BLaER1 treated with 17β-estradiol and CSF1 and Interleukin-3, amounts not matched to agents 10 nM and 100 nM (cell line): ENCODE measurements at regions not wholly inside any gene's neighbourhood (a gene's known extent, or its start where the extent isn't known, plus 50 kb on each side); places are given as distances from the start of the nearest gene placed in this dataset.

Experiments
- H3K27ac ChIP-seq, 11 experiments: shearing (Covaris generic); formaldehyde crosslinking; 2 replicates each; pipeline ENCODE4 v1.8.1; 2022
- H3K27me3 ChIP-seq, 11 experiments: shearing (Covaris generic); formaldehyde crosslinking; 2 replicates each; pipeline ENCODE4 v1.8.1; 2022
- H3K36me3 ChIP-seq, 11 experiments: shearing (Covaris generic); formaldehyde crosslinking; 2 replicates each; pipeline ENCODE4 v1.8.1; 2022
- H3K4me1 ChIP-seq, 10 experiments: shearing (Covaris generic); formaldehyde crosslinking; 2 replicates each; pipeline ENCODE4 v1.8.1; 2022
- H3K4me2 ChIP-seq, 11 experiments: shearing (Covaris generic); formaldehyde crosslinking; 2 replicates each; pipeline ENCODE4 v1.8.1; 2022
- H3K4me3 ChIP-seq, 10 experiments: shearing (Covaris generic); formaldehyde crosslinking; 2 replicates each; pipeline ENCODE4 v1.8.1; 2022
- H3K9ac ChIP-seq, 11 experiments: shearing (Covaris generic); formaldehyde crosslinking; 2 replicates each; pipeline ENCODE4 v1.8.1; 2022
- H3K9me3 ChIP-seq, 11 experiments: shearing (Covaris generic); formaldehyde crosslinking; replicated peaks in 1 of 11; 2 replicates each; pipeline ENCODE4 v1.8.1; 2022
- H4K20me1 ChIP-seq, 11 experiments: shearing (Covaris generic); formaldehyde crosslinking; 2 replicates each; pipeline ENCODE4 v1.8.1; 2022
- Cebpa-rat ChIP-seq, 11 experiments: shearing (Covaris generic); IDR thresholded peaks; 2 replicates each; pipeline ENCODE4 v1.8.1; 2022

- Histone ChIP-seq H3K9ac (no peak overlapping the region), H3K9me3 (peaks cover 44 to 68% (median 50%) of the 10 kb centered on the region in 11 experiments), H3K4me1 (peaks cover 0 to 44% (median 0%) of the 10 kb centered on the region in 10 experiments; a peak in 4 of 20 replicates), H3K4me3 (no peak overlapping the region), H3K27ac (peak overlapping the region in 2 of 11 experiments; percentile 70 to 76; a peak in 3 of 22 replicates), H3K36me3 (0 out of 22 replicates have a peak, but pooled peaks cover 0 to 4% (median 0%) of the 10 kb centered on the region in 11 experiments), H3K4me2 (peak overlapping the region in 2 of 11 experiments; percentile 34 to 55; a peak in 4 of 22 replicates), H4K20me1 (no peaks in the 10 kb centered on the region), H3K27me3 (no peaks in the 10 kb centered on the region)
- no peak for TF ChIP-seq Cebpa-rat (IDR thresholded peaks at IDR 0.05)
Measured at GRCh38 chr15:62218841-62219240, 53.8 kb upstream of the C2CD4B start.

DNA sequence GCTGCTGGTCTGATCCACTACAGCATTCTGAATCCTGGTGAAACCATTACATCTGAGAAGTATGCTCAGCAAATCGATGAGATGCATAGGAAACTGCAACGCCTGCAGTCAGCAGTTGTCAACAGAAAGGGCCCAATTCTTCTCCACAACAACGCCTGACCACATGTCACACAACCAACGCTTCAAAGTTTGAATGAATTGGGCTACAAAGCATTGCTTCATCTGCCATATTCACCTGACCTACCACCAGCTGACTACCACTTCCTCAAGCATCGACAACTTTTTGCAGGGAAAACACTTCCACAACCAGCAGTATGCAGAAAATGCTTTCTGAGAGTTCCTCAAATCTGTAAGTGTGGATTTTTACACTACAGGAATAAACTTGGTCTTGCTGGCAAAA lies 54.7 kb upstream of the C2CD4B start:
- H4K20me1 ChIP-seq, result no peaks in the 10 kb centered on the region
- peaks cover 0 to 44% (median 0%) of the 10 kb centered on the region in 10 experiments; a peak in 4 of 20 replicates for H3K4me1 ChIP-seq
- peak overlapping the region in 2 of 11 experiments; percentile 23 to 48; a peak in 1 of 22 replicates for H3K9ac ChIP-seq
- H3K4me3 ChIP-seq, result no peak overlapping the region
- H3K36me3 ChIP-seq, result 0 out of 22 replicates have a peak, but pooled peaks cover 0 to 4% (median 0%) of the 10 kb centered on the region in 11 experiments
- peaks cover 51 to 67% (median 55%) of the 10 kb centered on the region in 11 experiments for H3K9me3 ChIP-seq
- peak overlapping the region in 2 of 11 experiments; percentile 34 to 55; a peak in 3 of 22 replicates for H3K4me2 ChIP-seq
- peak in 1 of 11 experiments; percentile 69; a peak in 2 of 22 replicates for TF ChIP-seq Cebpa-rat (IDR thresholded peaks at IDR 0.05)
- no peaks in the 10 kb centered on the region for H3K27me3 ChIP-seq
- peak overlapping the region in 2 of 11 experiments; percentile 70 to 76; a peak in 3 of 22 replicates for H3K27ac ChIP-seq

DNA sequence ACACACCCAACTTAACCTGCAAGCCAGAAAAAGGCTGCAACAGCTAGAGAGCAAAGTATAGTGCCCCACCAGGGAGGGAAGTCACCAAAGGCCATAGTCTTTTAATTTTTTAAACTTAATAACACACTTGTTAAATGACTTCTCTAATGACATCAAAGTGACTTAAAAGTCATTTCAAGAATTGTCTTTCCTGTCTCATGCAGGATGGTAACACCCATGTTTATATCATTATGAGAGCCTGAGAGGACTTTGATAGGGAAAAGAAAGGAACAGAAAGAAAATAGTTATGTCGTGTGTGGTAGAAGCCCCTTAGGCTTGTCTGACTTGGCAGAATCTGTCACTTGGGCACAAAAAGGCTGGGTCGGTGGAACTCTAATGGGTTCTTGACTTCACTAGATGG lies 57.9 kb upstream of the C2CD4B start:
- Histone ChIP-seq H3K9me3 (peaks cover 20 to 34% (median 23%) of the 10 kb centered on the region in 11 experiments), H4K20me1 (no peaks in the 10 kb centered on the region), H3K27me3 (no peaks in the 10 kb centered on the region), H3K4me3 (no peak overlapping the region), H3K27ac (no peak overlapping the region), H3K4me2 (no peak overlapping the region), H3K4me1 (peaks cover 0 to 44% (median 0%) of the 10 kb centered on the region in 10 experiments; a peak in 4 of 20 replicates), H3K36me3 (no peaks in the 10 kb centered on the region), H3K9ac (no peak overlapping the region)
- no peak for TF ChIP-seq Cebpa-rat (IDR thresholded peaks at IDR 0.05)

DNA sequence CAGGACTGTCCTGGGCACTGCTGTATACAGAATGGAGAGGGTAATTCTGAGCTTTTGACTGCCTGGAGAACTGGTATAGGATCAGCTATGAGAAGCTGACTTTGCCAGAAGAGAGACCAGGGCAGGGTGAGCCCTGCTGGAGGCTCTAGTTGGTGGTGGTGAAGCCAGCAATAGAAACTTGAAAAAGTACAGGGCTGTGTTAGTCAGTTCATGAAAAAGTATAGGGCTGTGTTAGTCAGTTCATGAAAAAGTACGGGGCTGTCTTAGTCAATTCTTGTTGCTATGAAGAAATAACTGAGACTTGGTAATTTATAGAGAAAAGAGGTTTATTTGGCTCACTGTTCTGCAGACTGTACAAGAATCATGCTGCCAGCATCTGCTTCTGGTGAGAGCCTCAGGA lies 63.5 kb upstream of the C2CD4B start:
- Histone ChIP-seq H3K4me2 (no peak overlapping the region), H3K36me3 (no peaks in the 10 kb centered on the region), H3K4me1 (no peaks in the 10 kb centered on the region), H3K4me3 (no peak overlapping the region), H4K20me1 (no peaks in the 10 kb centered on the region), H3K9me3 (peaks cover 7 to 19% (median 11%) of the 10 kb centered on the region in 11 experiments), H3K27ac (no peak overlapping the region), H3K9ac (no peak overlapping the region), H3K27me3 (no peaks in the 10 kb centered on the region)
- TF ChIP-seq Cebpa-rat (IDR thresholded peaks at IDR 0.05), result no peak

DNA sequence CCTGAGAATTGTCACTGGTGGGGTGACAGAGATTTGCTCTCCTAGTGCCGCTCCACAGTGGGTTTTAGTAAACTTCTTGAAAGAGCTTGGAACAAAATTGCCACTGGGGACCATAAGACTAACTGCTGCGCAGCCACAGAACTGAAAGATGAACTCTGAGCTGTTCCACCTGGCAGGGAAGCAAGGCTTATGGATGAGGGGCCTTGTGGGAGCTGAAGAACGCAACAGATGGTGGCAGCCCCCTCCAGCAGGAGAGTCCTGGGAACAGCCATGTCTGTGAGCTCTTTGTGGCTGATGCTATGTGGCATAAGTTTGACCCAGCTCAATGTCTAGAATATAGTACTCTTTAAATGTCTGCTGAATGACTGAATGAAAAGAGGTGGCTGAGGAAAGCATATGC lies 66.8 kb upstream of the C2CD4B start:
- Histone ChIP-seq H3K4me2 (no peak overlapping the region), H3K9me3 (peaks cover 0 to 10% (median 0%) of the 10 kb centered on the region in 11 experiments; a peak in 3 of 22 replicates), H3K36me3 (no peaks in the 10 kb centered on the region), H4K20me1 (no peaks in the 10 kb centered on the region), H3K4me3 (no peak overlapping the region), H3K4me1 (no peaks in the 10 kb centered on the region), H3K9ac (no peak overlapping the region), H3K27ac (no peak overlapping the region), H3K27me3 (no peaks in the 10 kb centered on the region)
- TF ChIP-seq Cebpa-rat (IDR thresholded peaks at IDR 0.05), result no peak

DNA sequence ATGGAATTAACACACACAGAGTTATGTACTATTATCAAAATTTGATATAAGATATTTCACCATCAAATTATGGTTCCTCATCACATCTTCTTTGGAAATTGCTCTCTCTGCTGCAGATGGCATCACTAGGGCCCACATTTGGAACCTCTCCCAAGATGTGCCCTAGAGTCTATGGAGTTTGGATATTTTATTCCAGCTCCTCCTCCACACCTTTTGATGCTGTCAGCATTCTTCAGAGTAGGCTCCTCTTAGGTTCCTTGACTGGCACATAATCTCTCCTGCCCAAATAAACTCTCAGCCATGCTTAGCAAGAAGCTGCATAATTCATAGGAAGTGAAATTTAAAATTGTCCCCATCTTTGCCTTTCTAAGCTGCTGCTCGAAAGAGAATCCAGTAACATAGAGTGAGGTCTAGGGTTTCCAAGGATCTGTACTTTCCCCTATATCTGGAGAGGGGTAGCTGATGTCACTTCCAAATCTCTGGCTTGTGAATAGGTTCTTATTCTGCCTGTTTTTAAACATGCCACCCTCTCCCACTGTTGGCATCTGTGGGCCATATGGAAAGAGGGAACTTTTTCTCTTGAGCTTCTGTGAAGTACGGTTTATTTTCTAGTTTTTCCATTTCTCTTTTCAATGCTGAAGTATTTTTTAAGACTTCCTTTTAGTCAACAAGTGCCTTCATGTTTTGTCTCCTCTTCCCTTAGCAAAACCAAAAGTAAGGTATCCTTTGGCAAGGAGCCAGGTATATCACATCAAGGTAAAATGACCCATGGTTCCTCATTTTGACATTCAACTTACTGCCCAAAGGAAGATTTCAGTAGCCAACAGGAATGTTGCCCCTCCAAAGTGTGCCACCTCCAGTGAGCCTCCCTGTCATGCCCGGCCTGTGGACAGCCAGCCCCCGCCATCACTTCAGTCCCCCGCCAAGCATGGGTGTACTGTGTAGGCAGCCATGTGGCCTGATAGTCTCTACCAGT lies 75.3 kb upstream of the C2CD4B start:
- H4K20me1 ChIP-seq, result no peaks in the 10 kb centered on the region
- H3K27ac ChIP-seq, result no peak overlapping the region
- no peak overlapping the region for H3K4me3 ChIP-seq
- no peak for TF ChIP-seq Cebpa-rat (IDR thresholded peaks at IDR 0.05)
- peaks cover 0 to 34% (median 0%) of the 10 kb centered on the region in 10 experiments; a peak in 4 of 20 replicates for H3K4me1 ChIP-seq
- H3K36me3 ChIP-seq, result peaks cover 0 to 2% (median 0%) of the 10 kb centered on the region in 11 experiments; a peak in 1 of 22 replicates
- H3K4me2 ChIP-seq, result peak overlapping the region in 1 of 11 experiments; percentile 29; a peak in 1 of 22 replicates
- peaks cover 10 to 18% (median 13%) of the 10 kb centered on the region in 11 experiments for H3K9me3 ChIP-seq
- H3K9ac ChIP-seq, result no peak overlapping the region
- H3K27me3 ChIP-seq, result no peaks in the 10 kb centered on the region

GRCh38 chr15:62241135-62241770 lies 76.2 kb upstream of the C2CD4B start:
- H4K20me1 ChIP-seq, result no peaks in the 10 kb centered on the region
- no peaks in the 10 kb centered on the region for H3K27me3 ChIP-seq
- peak overlapping the region in 1 of 11 experiments; percentile 29; a peak in 1 of 22 replicates for H3K4me2 ChIP-seq
- TF ChIP-seq Cebpa-rat (IDR thresholded peaks at IDR 0.05), result no peak
- H3K4me3 ChIP-seq, result no peak overlapping the region
- H3K4me1 ChIP-seq, result peaks cover 0 to 34% (median 0%) of the 10 kb centered on the region in 10 experiments; a peak in 4 of 20 replicates
- no peak overlapping the region for H3K9ac ChIP-seq
- H3K27ac ChIP-seq, result no peak overlapping the region
- H3K36me3 ChIP-seq, result peaks cover 0 to 11% (median 0%) of the 10 kb centered on the region in 11 experiments; a peak in 2 of 22 replicates
- peaks cover 10 to 18% (median 13%) of the 10 kb centered on the region in 11 experiments for H3K9me3 ChIP-seq

- H3K27me3 ChIP-seq, result no peaks in the 10 kb centered on the region
- peaks cover 0 to 24% (median 0%) of the 10 kb centered on the region in 11 experiments; a peak in 3 of 22 replicates for H3K36me3 ChIP-seq
- H3K9me3 ChIP-seq, result peaks cover 6 to 16% (median 11%) of the 10 kb centered on the region in 11 experiments
- H3K9ac ChIP-seq, result no peak overlapping the region
- no peak overlapping the region for H3K27ac ChIP-seq
- no peaks in the 10 kb centered on the region for H4K20me1 ChIP-seq
- no peak for TF ChIP-seq Cebpa-rat (IDR thresholded peaks at IDR 0.05)
- H3K4me3 ChIP-seq, result no peak overlapping the region
- peaks cover 0 to 34% (median 0%) of the 10 kb centered on the region in 10 experiments; a peak in 4 of 20 replicates for H3K4me1 ChIP-seq
- peak overlapping the region in 2 of 11 experiments; percentile 51 to 53; a peak in 4 of 22 replicates for H3K4me2 ChIP-seq
Measured at GRCh38 chr15:62242999-62243398, 77.9 kb upstream of the C2CD4B start.
